Stimulated activated CD4-positive, alpha-beta T cell treated with anti-CD3 and anti-CD28 coated beads, Interleukin-4, amount 100 ng/mL, for 48 hours (primary cell): ENCODE measurements at regions not wholly inside any gene's neighbourhood (a gene's known extent, or its start where the extent isn't known, plus 50 kb on each side); places are given as distances from the start of the nearest gene placed in this dataset.
"Not testable (repeated sequence)": the region's sequence is repeated elsewhere in the genome, so short reads cannot be mapped to it uniquely, and the experiment has no call there.

Experiments used
- DNase-seq, 2 donors: peaks; one replicate each; pipeline ENCODE4 v3.0.0-alpha.2; 2020; ENCODE audit warnings: low read depth in 2 of 2

DNA sequence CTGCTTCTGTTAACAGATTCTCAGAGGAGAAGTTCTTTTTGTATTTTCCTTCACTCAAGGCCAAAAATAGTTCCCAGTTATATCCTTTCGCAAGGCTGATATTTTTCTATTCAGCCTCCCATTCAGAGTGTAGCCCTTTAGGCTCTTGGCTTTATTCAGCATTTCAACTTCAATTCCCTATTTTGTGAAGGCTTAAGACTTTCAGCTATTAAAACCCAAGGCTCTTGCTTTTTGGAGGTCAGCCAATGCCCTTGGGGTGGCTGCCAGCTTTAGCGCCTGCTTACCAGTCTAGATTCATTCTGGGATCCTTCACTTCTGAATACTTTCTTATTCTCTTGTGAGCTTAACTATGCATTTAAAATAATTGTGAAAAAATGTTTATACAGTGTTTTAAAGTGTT is 57.3 kb upstream of the ADGRA3 start:
- DNase-seq, result no peak

- DNase-seq, result no peak
Observed at GRCh38 chr4:22573641-22574040, 57.8 kb upstream of the ADGRA3 start.

GRCh38 chr4:22574424-22574823 is 58.6 kb upstream of the ADGRA3 start:
- no peak for DNase-seq

DNA sequence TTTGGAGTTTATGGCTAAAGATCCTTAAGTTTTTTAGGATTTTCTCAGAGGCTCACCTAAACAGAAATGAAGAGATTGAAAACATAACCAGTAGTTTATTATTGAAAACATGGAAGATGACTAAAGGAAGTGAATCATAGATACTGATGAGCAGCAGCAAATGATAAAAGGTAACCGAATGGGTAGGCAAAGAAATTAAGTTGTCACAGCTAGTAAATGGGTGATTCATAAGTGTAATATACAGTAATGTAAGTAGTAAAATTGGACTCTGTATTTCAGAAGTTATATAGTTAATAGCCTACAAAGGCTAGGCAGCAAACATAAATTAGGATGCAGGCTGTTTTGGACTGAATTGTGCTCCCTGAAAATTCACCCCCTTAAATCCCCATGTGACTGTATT is 59.0 kb upstream of the ADGRA3 start:
- no peak for DNase-seq

GRCh38 chr4:22587253-22587652 is 71.4 kb upstream of the ADGRA3 start:
- no peak for DNase-seq

DNA sequence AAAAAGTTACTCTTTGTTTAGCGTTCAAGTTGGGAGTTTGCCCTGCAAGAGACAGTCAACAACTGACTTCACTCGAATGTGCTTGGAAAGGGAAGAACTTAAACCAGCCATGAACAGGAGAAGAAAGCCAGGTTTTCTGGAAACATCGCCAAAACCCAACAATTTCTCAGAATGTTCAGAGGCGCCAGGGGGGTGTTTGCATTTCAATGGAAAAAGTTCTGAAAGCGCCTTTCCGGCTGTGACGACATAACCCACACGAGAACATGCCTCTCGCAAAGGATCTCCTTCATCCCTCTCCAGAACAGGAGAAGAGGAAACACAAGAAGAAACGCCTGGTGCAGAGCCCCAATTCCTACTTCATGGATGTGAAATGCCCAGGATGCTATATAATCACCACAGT is 78.1 kb upstream of the ADGRA3 start:
- no peak for DNase-seq

GRCh38 chr4:22595684-22596083 is 79.8 kb upstream of the ADGRA3 start:
- no peak for DNase-seq

DNA sequence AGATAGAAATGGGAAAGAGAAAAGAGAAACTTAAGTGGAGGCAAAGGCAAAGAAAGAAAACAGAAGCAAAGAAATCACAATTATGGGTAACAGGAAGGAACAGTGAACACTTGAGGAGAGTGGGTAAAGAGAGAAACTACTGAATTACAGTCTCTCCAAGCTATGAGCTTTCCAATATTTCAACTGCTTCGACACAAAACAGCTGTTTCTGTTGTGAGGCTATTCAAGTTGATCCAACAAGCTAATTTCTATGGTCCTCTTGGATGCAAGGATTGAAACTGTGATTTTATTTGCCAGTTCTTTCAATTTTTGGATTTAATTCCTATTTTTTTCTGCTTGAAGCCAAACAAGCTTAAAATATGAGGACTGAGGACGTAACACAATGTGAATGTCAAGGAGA is 80.5 kb upstream of the ADGRA3 start:
- DNase-seq, result no peak

GRCh38 chr4:22597471-22597870 is 81.6 kb upstream of the ADGRA3 start:
- no peak for DNase-seq

DNA sequence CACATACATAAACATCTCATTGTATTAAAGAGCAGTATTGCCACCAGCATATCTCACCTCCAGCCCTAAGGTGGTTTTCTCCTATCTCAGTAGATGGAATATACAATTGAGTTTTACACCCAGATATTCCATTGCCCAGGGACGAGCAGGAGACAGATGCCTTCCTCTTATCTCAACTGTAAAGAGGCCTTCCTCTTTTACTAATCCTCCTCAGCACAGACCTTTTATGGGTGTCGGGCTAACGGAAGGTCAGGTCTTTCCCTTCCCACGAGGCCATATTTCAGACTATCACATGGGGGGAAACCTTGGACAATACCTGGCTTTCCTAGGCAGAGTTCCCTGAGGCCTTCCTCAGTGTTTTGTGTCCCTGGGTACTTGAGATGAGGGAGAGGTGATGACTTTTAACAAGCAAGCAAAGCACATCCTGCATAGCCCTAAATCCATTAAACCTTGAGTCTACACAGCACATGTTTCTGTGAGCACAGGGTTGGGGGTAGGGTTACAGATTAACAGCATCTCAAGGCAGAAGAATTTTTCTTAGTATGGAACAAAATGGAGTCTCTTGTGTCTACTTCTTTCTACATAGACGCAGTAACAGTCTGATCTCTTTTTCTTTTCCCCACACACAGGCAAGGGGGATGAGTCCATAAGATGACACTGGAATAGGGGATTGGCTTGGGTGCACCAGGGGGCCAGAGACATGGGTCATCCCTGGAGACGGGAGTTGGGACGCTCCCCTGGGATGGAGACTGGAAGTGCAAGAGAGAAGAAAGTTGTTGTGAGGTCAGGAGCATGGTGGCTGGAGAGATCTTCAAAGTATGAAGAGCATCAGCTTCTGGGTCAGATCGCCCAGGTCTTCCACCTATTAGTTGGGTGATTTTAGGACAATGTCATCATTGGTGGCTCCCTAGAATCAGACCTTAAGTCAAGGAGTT is 82.5 kb upstream of the ADGRA3 start:
- DNase-seq, result not testable (repeated sequence)

- DNase-seq, result not testable (repeated sequence)
Observed at GRCh38 chr4:22599228-22599928, 83.5 kb upstream of the ADGRA3 start.

GRCh38 chr4:22599929-22600432 is 84.1 kb upstream of the ADGRA3 start:
- not testable (repeated sequence) for DNase-seq

GRCh38 chr4:22601638-22602037 is 85.8 kb upstream of the ADGRA3 start:
- DNase-seq, result not testable (repeated sequence)

DNA sequence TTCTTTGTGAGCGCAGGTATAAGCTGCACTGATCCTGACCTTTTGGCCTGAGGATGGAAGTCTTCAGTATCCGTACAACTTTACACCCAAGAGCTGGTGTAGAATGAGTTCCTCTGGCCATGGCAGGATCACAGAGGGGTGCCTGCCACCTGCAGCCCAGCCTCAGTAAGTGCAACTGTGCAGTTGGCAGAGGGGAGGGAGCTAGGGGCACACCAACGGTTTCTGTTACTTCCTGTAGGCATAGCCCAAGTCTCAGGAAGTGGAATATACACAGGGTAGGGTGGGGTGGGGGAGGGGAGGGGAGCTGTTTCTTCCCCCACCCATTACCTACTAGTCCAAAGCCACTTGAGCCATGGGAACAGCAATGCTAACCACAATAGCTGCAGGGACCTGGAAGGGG is 85.4 kb upstream of the GBA3 start:
- peak; percentile 11 to 28 for DNase-seq

DNA sequence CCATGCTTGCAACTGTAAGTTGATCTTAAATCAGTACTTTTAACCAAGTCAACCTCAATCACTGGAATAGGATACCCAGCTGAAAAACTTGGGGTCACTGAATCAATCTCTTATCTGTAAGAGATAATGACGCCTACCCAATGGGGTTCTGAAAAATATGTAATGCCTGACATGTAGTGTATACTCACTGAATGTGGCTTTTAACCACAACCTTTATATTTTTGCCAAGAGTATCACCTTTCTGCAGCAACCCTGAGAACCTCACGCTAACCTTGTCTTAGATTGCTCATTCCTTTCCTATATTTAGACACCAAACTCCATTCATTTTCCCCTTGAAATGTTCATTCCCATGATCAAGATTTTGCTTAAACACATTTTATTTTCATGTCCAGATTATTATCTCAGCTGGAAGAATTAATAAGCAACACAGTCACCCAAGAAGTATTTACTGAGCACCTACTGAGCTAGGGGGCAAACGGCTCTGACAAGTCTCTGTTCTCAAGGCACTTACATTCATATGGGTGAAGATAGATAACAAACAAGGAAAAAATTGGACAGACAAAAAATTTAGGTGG is 82.7 kb upstream of the GBA3 start:
- DNase-seq, result not testable (repeated sequence)

DNA sequence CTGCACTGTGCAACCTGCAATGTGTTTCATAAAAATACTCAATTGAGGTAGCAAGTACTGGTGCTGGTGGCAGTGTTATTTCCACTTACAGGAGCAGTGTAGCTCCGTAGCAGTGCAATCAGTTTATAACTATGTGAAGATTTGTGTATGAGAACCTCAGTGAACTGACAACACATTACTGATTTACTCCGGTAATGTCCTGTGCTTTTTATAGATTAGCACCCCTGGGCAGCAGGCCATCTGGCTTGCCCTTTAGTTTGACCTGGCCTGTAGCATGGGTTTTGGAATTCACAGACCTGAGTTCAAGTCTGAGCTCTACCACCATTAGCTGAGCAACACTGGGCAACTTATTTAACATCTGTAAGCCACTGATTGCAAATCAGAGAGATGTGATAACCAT is 78.6 kb upstream of the GBA3 start:
- no peak for DNase-seq

- DNase-seq, result no peak
Observed at GRCh38 chr4:22616516-22616915, 76.2 kb upstream of the GBA3 start.

DNA sequence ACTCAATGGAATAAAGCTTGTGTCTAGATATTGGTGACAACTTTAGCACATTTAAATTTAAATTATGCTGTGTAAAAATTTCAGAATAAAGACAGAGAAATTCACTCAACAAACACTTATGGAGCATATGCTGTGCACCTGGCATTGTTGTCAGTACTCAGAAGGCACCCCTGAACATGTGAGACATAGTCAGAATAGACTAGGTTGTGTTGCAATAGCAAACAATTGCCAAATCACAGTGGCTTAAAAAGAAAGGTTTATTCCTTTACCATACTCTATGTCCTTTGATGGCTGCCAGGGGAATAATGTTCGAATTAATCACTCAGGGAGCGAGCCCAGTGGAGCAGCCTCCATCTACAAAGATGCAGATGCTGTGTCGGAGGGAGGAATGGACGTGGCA is 72.6 kb upstream of the GBA3 start:
- not testable (repeated sequence) for DNase-seq

GRCh38 chr4:22621970-22622369 is 70.8 kb upstream of the GBA3 start:
- not testable (repeated sequence) for DNase-seq

GRCh38 chr4:22624002-22624401 is 68.7 kb upstream of the GBA3 start:
- DNase-seq, result not testable (repeated sequence)

DNA sequence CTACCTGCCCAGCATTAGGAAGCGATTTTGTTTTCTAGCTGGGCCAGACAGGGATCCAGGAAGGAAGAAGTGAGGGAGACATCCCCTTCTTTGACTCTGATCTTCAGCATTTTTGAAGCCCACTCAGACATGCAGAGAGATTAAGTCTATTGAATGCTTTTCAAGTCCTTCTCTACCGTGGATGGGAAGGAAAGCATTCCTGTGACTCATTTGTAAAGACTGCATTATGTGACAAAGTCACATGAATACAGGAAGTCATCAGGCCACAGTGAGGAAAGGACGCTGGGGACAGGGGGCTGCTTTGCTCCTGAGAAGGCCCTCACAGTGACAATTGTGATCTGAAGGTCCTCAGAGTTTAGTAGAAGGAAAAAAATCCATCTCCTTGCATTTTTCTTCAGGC is 67.4 kb upstream of the GBA3 start:
- no peak for DNase-seq

- DNase-seq, result not testable (repeated sequence)
Observed at GRCh38 chr4:22627851-22628250, 64.9 kb upstream of the GBA3 start.
